ENCODE measurements at regions not wholly inside any gene's neighbourhood (a gene's known extent, or its start where the extent isn't known, plus 50 kb on each side); places are given as distances from the start of the nearest gene placed in this dataset.

- TF ChIP-seq POLR2A (IDR thresholded peaks at IDR 0.05; ENCODE audit: low read length) (no peak), GATA1 (IDR thresholded peaks at IDR 0.05; ENCODE audit: low read depth, low read length) (no peak)
Measured at GRCh38 chr7:26995666-26996065, 100.1 kb downstream of the HOXA1 start.

Measured in erythroblast (primary cell).